HG03175 (cell line): ENCODE measurements at regions not wholly inside any gene's neighbourhood (a gene's known extent, or its start where the extent isn't known, plus 50 kb on each side); places are given as distances from the start of the nearest gene placed in this dataset.

ENCODE experiments used
- ATAC-seq: cut with Tn5 transposase; IDR thresholded peaks from one replicate; pipeline ENCODE4 v1.9.1; 2021; ENCODE audit warnings: mild to moderate bottlenecking, moderate library complexity; ENCODE audit not compliant: unreplicated experiment

GRCh38 chr16:55954906-55955305, 79.7 kb upstream of the CES5A start:
- ATAC-seq = no peak

- no peak for ATAC-seq
These were observed 74.3 kb upstream of the CES5A start for GRCh38 chr16:55949518-55949917.

DNA sequence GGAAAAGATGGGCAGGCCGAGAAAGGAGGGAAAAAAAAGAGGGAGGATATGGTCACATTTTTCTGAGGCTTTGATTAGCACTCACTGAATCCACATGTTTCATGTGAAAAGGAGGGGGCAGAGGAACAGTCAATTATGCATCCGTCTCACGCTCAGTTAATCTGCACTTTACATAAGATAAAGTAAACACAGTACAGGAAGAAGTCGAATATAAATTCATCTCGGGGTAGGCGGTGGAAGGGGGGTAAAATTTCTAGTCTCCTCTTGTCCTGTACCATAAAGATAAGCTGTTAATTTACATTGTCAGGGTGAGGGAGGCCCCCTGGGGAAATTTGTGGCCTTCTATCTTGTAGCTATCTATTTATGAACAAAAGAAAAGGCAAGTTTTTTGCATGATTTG, 73.1 kb upstream of the CES5A start:
- no peak for ATAC-seq

- ATAC-seq = no peak
These were observed 72.2 kb upstream of the CES5A start for GRCh38 chr16:55947366-55947765.

- no peak for ATAC-seq
These were observed 69.2 kb upstream of the CES5A start for GRCh38 chr16:55944377-55944802.

DNA sequence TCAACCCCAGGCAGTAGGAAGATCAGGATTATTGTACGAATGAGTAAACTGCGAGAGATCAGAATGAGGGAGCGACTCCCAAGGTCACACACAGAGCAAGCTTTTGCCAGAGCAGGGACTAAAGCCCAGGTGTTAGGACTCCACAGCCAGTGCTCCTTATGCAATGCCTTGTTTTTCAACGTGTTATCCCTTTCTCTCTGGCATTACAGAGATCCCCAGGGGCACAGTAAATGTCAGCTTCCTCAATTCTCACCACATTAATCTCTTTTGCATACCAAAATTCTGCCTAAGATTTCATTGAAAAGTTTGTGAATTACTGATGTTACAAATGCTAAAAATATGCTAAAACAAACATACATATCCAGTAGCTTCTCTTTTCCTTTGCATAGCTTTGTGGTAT, 68.1 kb upstream of the CES5A start:
- ATAC-seq = no peak

DNA sequence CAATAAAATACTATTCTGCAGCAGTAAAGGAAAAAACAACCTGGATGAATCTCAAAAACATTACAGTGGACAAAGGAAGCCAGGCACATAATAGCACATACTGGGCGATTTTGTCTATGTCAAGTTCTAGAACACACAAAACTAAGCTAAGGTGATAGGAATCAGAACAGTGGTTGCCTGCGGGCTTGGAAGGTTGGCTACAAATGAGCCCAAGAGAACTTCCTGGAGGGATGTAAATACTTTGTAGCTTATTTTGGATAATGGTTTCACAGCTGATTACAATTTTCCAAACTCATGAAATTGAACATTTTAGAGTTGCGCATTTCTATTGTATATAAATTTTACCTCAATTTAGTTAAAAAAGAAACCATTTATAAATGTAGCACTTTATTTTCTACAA, 67.6 kb upstream of the CES5A start:
- no peak for ATAC-seq

DNA sequence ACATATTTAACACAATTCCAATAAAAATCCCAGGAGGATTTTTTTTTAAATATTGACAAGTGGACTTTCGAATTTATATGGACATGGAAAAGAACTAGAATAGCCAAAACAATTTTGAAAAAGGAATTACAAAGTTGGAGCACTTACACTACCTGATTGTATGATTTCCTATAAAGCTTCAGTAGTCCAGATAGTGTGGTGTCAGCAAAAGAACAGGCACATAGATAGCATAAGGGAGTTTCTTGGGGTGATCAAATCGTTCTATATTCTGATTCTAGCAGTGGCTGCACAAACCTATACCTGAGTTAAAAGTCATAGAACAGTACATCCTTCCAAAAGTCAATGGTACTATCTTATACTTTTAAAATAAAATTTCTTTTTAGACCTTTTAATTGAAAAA, 66.4 kb upstream of the CES5A start:
- no peak for ATAC-seq

DNA sequence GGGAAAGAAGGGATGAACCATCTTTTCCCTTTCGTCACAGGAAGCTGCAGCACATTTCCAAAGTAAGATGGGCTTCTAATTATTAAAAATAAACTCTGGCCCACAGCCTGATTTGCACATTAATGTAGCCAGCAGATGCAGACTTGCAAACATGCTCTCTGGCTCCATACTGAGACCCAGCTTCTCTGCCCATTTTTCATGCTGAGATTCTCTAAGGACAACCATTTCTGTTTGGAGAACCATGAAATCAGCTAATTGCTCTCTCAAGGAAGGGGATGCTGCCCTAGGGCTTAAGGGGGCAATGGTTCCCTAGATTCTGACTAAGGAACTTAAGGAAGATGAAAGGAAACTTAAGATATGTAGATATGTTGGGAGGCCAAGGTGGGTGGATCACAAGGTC, 63.0 kb upstream of the CES5A start:
- ATAC-seq = no peak

DNA sequence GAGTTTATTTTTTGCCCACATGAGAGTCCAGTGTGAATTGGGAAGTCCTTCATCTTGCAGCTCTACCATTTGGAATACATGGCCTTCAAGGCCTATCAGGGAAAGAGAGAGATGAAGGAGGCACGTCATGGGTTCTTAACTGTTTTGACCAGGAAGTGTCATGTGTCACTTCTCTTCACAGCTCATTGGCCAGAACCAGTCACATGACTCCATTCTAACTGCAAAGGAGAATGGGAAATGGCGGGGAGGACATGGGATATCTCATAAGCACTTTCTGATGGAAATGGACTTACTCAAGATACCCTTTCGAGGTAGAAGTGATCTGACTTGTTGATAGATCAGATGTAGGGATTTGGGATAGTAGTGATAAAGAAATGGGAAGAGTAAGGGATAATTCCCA, 57.9 kb upstream of the CES5A start:
- no peak for ATAC-seq

GRCh38 chr16:55930036-55930435, 54.9 kb upstream of the CES5A start:
- ATAC-seq = no peak

- ATAC-seq = no peak
These were observed 54.0 kb upstream of the CES5A start for GRCh38 chr16:55929181-55929580.

DNA sequence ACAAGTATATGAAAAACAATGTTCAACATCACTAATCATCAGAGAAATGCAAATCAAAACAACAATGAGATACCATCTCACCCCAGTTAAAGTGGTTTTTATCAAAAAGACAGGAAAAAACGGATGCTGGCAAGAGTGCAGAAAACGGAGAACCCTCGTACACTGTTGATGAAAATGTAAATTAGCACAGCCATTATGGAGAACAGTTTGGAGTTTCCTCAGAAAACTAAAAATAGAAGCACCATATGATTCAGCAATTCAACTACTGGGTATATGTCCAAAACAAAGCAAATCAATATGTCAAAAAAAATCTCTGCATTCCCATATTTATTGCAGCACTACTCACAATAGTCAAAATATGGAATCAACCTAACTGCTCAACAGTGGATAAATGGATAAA, 50.1 kb upstream of the CES5A start:
- no peak for ATAC-seq
